ENCODE measurements at regions not wholly inside any gene's neighbourhood (a gene's known extent, or its start where the extent isn't known, plus 50 kb on each side); places are given as distances from the start of the nearest gene placed in this dataset.
"Not testable (repeated sequence)": the region's sequence is repeated elsewhere in the genome, so short reads cannot be mapped to it uniquely, and the experiment has no call there.

GRCh38 chr1:146310579-146310978, 81.8 kb upstream of the NOTCH2NLA start:
- DNase-seq (ENCODE audit: low spot score): not testable (repeated sequence)

DNA sequence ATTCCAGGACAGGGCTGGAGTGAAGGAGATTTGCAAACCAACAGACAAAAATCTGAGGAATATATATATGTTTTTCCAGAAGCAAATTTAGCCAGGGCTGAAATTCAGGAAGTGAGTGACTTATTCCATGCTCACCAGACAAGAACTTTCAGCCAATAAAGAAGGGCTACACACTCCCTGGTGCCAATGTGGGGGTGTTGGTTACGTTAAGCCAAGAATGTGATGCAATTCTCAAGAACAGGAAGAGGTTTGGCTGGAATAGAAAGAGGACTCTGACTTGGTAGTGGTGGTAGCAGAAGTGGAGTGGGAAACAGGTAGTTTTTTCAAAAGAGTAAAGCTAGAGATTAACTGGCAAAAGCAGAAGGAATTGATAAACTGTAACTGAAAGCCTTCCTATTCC, 80.6 kb upstream of the NOTCH2NLA start:
- in situ Hi-C loops (cut with HindIII; ENCODE audit: low sequenced_read_pairs); DNase-seq (ENCODE audit: low spot score): not testable (repeated sequence)

More at GRCh38 chr1:146310579-146310978, 81.8 kb upstream of the NOTCH2NLA start:
- in situ Hi-C loops (cut with HindIII; ENCODE audit: low sequenced_read_pairs): not testable (repeated sequence)

- DNase-seq (ENCODE audit: low spot score); in situ Hi-C loops (cut with HindIII; ENCODE audit: low sequenced_read_pairs): not testable (repeated sequence)
These were observed 80.1 kb upstream of the NOTCH2NLA start for GRCh38 chr1:146308892-146309291.

- DNase-seq (ENCODE audit: low spot score); in situ Hi-C loops (cut with HindIII; ENCODE audit: low sequenced_read_pairs): not testable (repeated sequence)
These were observed 79.3 kb upstream of the NOTCH2NLA start for GRCh38 chr1:146308152-146308551.

GRCh38 chr1:146307632-146308031, 78.8 kb upstream of the NOTCH2NLA start:
- DNase-seq (ENCODE audit: low spot score); in situ Hi-C loops (cut with HindIII; ENCODE audit: low sequenced_read_pairs): not testable (repeated sequence)

GRCh38 chr1:146306651-146307050, 77.8 kb upstream of the NOTCH2NLA start:
- in situ Hi-C loops (cut with HindIII; ENCODE audit: low sequenced_read_pairs); DNase-seq (ENCODE audit: low spot score): not testable (repeated sequence)

- in situ Hi-C loops (cut with HindIII; ENCODE audit: low sequenced_read_pairs); DNase-seq (ENCODE audit: low spot score): not testable (repeated sequence)
These were observed 76.6 kb upstream of the NOTCH2NLA start for GRCh38 chr1:146305442-146305841.

DNA sequence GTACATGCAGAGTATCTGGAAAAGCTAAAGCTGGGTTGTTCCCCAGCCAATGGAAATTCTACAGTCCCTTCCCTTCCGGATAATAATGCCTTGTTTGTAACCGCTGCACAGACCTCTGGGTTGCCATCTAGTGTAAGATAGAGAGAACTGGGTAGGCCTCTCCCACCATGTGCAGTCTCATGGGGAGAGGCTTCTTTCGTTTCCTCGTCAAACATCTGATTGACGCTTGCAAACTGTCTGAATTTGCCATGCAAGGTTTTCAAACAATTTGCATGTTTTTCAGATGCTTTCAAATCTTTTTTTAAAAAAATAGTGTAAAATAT, 69.7 kb upstream of the NOTCH2NLA start:
- in situ Hi-C loops (cut with HindIII; ENCODE audit: low sequenced_read_pairs); DNase-seq (ENCODE audit: low spot score): not testable (repeated sequence)

- DNase-seq (ENCODE audit: low spot score); in situ Hi-C loops (cut with HindIII; ENCODE audit: low sequenced_read_pairs): not testable (repeated sequence)
These were observed 69.2 kb upstream of the NOTCH2NLA start for GRCh38 chr1:146297781-146298574.

GRCh38 chr1:146292940-146293936, 64.4 kb upstream of the NOTCH2NLA start:
- in situ Hi-C loops (cut with HindIII; ENCODE audit: low sequenced_read_pairs); DNase-seq (ENCODE audit: low spot score): not testable (repeated sequence)

GRCh38 chr1:146292424-146292823, 63.6 kb upstream of the NOTCH2NLA start:
- DNase-seq (ENCODE audit: low spot score); in situ Hi-C loops (cut with HindIII; ENCODE audit: low sequenced_read_pairs): not testable (repeated sequence)

GRCh38 chr1:146287881-146288280, 59.1 kb upstream of the NOTCH2NLA start:
- in situ Hi-C loops (cut with HindIII; ENCODE audit: low sequenced_read_pairs); DNase-seq (ENCODE audit: low spot score): not testable (repeated sequence)

DNA sequence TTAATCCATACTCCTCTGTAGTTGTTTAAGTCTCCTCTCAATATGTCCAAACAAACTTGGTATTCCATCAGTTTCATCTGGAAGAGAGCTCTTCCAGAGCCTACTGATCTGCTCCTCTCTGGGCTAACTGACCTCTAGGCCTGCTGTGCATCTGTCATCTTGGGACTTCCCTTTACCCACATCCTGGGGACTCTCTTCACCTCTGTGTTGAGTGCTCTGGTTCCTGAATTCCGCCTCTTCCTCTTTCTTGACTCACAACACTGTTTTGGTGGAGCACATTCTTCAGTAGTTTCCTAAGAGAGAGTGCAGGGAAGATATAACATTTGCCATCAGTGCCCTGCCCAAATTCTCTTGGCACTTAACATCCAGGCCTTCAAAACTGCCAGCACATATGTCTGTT, 55.9 kb upstream of the NOTCH2NLA start:
- in situ Hi-C loops (cut with HindIII; ENCODE audit: low sequenced_read_pairs); DNase-seq (ENCODE audit: low spot score): not testable (repeated sequence)

- in situ Hi-C loops (cut with HindIII; ENCODE audit: low sequenced_read_pairs); DNase-seq (ENCODE audit: low spot score): not testable (repeated sequence)
These were observed 54.7 kb upstream of the NOTCH2NLA start for GRCh38 chr1:146283527-146283880.

DNA sequence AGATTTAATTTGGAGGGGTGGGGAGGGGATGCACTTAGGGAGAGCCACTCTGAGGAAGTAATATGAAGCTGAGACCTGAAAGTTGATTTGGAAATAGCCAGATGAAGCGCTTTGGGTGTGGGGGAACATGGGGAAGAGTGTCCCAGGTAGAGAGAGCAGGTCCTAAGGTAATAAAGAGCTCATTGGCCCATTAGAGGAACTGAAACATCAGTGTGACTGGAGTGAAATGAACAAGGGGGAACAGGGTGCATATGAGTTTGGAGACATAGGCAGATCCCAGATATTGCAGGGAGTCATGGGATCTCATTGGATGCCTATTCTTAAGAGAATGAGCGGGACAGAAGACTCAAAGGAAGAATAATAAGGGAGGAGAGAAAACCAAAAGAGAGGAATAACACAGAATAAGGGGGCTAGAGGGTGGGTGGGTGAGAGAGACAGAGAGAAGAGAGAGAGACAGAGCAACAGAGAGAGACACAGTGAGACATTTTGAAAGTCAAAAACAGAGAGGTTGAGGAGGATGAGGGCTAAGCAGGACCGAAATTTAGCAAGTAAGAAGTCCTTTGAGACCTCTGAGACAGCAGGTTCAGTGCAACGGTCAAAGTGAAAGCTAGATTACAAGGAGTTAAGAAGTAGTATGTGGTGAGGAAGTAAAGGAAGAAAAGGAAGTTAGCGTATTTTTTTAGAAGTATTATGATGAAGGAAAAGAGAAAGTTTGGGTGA, 54.1 kb upstream of the NOTCH2NLA start:
- in situ Hi-C loops (cut with HindIII; ENCODE audit: low sequenced_read_pairs); DNase-seq (ENCODE audit: low spot score): not testable (repeated sequence)

DNA sequence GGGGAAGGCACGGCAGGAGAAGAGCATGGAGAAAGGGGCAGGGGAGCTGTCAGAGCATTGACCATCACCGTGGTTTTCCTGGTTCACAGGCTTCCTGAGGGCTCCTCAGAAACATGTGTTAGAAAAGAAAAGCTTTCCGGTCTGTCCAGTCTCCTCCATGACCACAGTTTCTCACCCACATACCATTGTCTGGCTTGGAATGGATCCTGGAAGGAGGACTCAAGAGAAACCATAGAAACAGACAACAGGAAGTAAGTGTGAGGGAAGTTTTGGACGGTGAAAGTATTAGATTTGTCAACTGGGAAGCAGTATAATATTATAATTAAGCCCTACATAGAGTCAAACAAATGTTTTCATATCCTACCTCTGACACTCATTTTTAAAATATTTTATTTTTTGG, 52.7 kb upstream of the NOTCH2NLA start:
- DNase-seq (ENCODE audit: low spot score); in situ Hi-C loops (cut with HindIII; ENCODE audit: low sequenced_read_pairs): not testable (repeated sequence)

DNA sequence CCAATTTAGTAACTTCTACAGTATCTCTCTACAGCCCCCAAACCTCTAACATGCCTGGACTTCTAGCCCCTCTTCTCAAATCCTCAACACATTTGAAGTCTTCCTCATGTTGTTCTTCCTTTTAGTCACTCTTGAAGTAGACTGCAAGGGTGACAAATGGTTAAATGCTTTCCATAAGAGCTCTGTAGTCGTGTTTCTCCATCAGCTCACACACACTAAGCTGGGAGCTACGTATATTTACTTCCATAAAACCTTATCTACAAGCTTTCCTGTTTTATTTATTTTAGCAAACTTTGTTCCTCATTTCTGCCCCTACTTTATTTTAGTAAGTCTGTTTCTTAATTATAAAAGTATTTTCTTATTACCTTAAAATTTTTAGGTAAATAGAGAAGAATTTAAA, 49.9 kb upstream of the NOTCH2NLA start:
- in situ Hi-C loops (cut with HindIII; ENCODE audit: low sequenced_read_pairs); DNase-seq (ENCODE audit: low spot score): not testable (repeated sequence)
